Caki2 (cell line): ENCODE measurements at regions not wholly inside any gene's neighbourhood (a gene's known extent, or its start where the extent isn't known, plus 50 kb on each side); places are given as distances from the start of the nearest gene placed in this dataset.
"Not testable (repeated sequence)": the region's sequence is repeated elsewhere in the genome, so short reads cannot be mapped to it uniquely, and the experiment has no call there.

Experiments
- DNase-seq: peaks from one replicate; pipeline ENCODE4 v3.0.0-alpha.2; 2015; ENCODE audit warnings: low read depth
- in situ Hi-C: cut with HindIII; loops from 2 replicates; pipeline ENCODE4 v1.10.0; 2016; ENCODE audit warnings: low sequenced_read_pairs, low pct_unique_long_range_greater_than_20kb, mixed read lengths

GRCh38 chr7:53087274-53087673, 51.8 kb downstream of the POM121L12 start:
- in situ Hi-C loops: no loop called here
- no peak for DNase-seq

- in situ Hi-C loops: no loop called here
- no peak for DNase-seq
Observed at GRCh38 chr7:53094191-53094590, 58.8 kb downstream of the POM121L12 start.

- DNase-seq: no peak
- in situ Hi-C loops: no loop called here
Observed at GRCh38 chr7:53094827-53095226, 59.4 kb downstream of the POM121L12 start.

GRCh38 chr7:53095731-53096501, 60.5 kb downstream of the POM121L12 start:
- DNase-seq: no peak
- in situ Hi-C loops: no loop called here

GRCh38 chr7:53100091-53100490, 64.7 kb downstream of the POM121L12 start:
- in situ Hi-C loops: no loop called here
- no peak for DNase-seq

- no peak for DNase-seq
- in situ Hi-C loops: no loop called here
Observed at GRCh38 chr7:53101026-53101425, 65.6 kb downstream of the POM121L12 start.

- DNase-seq: no peak
- in situ Hi-C loops: no loop called here
Observed at GRCh38 chr7:53110425-53110824, 75.0 kb downstream of the POM121L12 start.

- in situ Hi-C loops: no loop called here
- no peak for DNase-seq
Observed at GRCh38 chr7:53111031-53111430, 75.6 kb downstream of the POM121L12 start.

- in situ Hi-C loops: no loop called here
- DNase-seq: no peak
Observed at GRCh38 chr7:53113424-53113823, 78.0 kb downstream of the POM121L12 start.

- DNase-seq: no peak
- in situ Hi-C loops: no loop called here
Observed at GRCh38 chr7:53119514-53119941, 84.1 kb downstream of the POM121L12 start.

GRCh38 chr7:53121374-53121773, 85.9 kb downstream of the POM121L12 start:
- in situ Hi-C loops: no loop called here
- DNase-seq: no peak

GRCh38 chr7:53131697-53132096, 96.3 kb downstream of the POM121L12 start:
- DNase-seq: no peak
- in situ Hi-C loops: no loop called here

GRCh38 chr7:53151496-53151895, 116.1 kb downstream of the POM121L12 start:
- DNase-seq: no peak
- in situ Hi-C loops: no loop called here

- in situ Hi-C loops, DNase-seq: not testable (repeated sequence)
Observed at GRCh38 chr7:53187184-53187583, 151.8 kb downstream of the POM121L12 start.

GRCh38 chr7:53191191-53191695, 155.8 kb downstream of the POM121L12 start:
- DNase-seq: no peak
- in situ Hi-C loops: no loop called here

GRCh38 chr7:53191836-53192443, 156.5 kb downstream of the POM121L12 start:
- in situ Hi-C loops: no loop called here
- no peak for DNase-seq

GRCh38 chr7:53205006-53205405, 169.6 kb downstream of the POM121L12 start:
- DNase-seq: no peak
- in situ Hi-C loops: no loop called here

- in situ Hi-C loops: no loop called here
- DNase-seq: no peak
Observed at GRCh38 chr7:53209129-53209528, 173.7 kb downstream of the POM121L12 start.

- in situ Hi-C loops: no loop called here
Observed at GRCh38 chr7:53214463-53214862, 179.0 kb downstream of the POM121L12 start.

More at GRCh38 chr7:53214463-53214862, 179.0 kb downstream of the POM121L12 start:
- DNase-seq: no peak
